Ishikawa (cell line): ENCODE measurements at regions not wholly inside any gene's neighbourhood (a gene's known extent, or its start where the extent isn't known, plus 50 kb on each side); places are given as distances from the start of the nearest gene placed in this dataset.

Experiments
- CEBPB ChIP-seq: IDR thresholded peaks from 2 replicates; pipeline ENCODE4 v1.6.1; 2012
- CREB1 ChIP-seq: IDR thresholded peaks from 2 replicates; pipeline ENCODE4 v1.6.1; 2012; ENCODE audit warnings: low read depth
- EGR1 ChIP-seq: IDR thresholded peaks from 2 replicates; pipeline ENCODE4 v1.6.1; 2012
- EP300 ChIP-seq: IDR thresholded peaks from 2 replicates; pipeline ENCODE4 v1.6.1; 2012; ENCODE audit warnings: borderline replicate concordance
- FOXM1 ChIP-seq: IDR thresholded peaks from 2 replicates; pipeline ENCODE4 v1.6.1; 2012; ENCODE audit warnings: low read depth, borderline replicate concordance
- NFIC ChIP-seq: IDR thresholded peaks from 2 replicates; pipeline ENCODE4 v1.6.1; 2012
- RAD21 ChIP-seq: IDR thresholded peaks from 2 replicates; pipeline ENCODE4 v1.6.1; 2012; ENCODE audit warnings: low read depth
- REST ChIP-seq: IDR thresholded peaks from 2 replicates; pipeline ENCODE4 v1.6.1; 2012; ENCODE audit warnings: low read depth, mild to moderate bottlenecking
- TAF1 ChIP-seq: IDR thresholded peaks from 2 replicates; pipeline ENCODE4 v1.6.1; 2012; ENCODE audit warnings: low read depth, mild to moderate bottlenecking
- TCF12 ChIP-seq: IDR thresholded peaks from 2 replicates; pipeline ENCODE4 v1.6.1; 2012; ENCODE audit warnings: low read depth
- TEAD4 ChIP-seq: IDR thresholded peaks from 2 replicates; pipeline ENCODE4 v1.6.1; 2012
- YY1 ChIP-seq: IDR thresholded peaks from 2 replicates; pipeline ENCODE4 v1.6.1; 2012; ENCODE audit warnings: low read depth
- ZBTB7A ChIP-seq: IDR thresholded peaks from 2 replicates; pipeline ENCODE4 v1.6.1; 2012; ENCODE audit warnings: low read depth
- TF ChIP-seq, protein P1 (sequence below): IDR thresholded peaks from 2 replicates; pipeline ENCODE4 v1.6.1; 2012
- TF ChIP-seq, protein P2 (sequence below): IDR thresholded peaks from 2 replicates; pipeline ENCODE4 v1.6.1; 2012

DNA sequence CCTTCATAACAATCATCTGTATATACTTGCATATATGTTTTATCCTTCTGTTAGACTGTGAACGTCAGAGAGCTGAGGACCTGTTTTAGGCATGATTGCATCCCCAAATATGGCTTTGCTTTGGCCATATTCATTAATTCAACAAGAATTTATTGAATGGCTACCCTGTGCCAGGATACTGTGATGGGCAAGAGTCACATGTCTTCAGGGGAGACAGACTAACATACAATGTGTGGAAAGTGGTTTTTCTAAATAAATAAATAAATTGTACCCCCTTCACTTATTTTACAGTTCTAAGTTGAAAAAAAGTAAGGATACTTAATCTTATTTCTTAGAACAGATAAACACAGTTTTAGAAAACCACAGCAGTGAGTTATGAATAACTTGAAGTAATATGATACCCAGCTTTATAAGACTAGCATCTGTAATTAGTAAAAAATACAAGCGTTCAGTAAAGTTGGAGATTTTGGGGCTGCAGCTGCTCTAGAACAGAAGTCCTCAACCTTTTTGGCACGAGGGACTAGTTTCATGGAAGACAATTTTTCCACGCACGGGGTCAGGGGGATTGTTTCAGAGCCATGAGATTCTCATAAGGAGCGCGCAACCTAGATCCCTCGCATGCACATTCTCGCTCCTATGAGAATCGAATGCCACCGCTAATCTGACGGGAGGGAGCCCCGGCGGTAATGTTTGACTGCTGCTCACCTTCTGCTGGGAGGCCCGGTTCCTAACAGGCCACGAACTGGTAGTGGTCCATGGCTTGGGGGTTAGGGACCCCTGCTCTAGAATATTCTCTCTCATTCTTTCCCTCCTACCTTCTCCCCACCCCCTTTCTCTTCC lies 89.4 kb upstream of the MTPN start:
- no peak for TF ChIP-seq NFIC
- TF ChIP-seq REST = no peak
- TF ChIP-seq TAF1 = no peak
- TF ChIP-seq FOXM1 = no peak
- TF ChIP-seq CREB1 = no peak
- TF ChIP-seq EGR1 = no peak
- no peak for TF ChIP-seq RAD21
- TF ChIP-seq YY1 = no peak
- TF ChIP-seq, protein P1, sequence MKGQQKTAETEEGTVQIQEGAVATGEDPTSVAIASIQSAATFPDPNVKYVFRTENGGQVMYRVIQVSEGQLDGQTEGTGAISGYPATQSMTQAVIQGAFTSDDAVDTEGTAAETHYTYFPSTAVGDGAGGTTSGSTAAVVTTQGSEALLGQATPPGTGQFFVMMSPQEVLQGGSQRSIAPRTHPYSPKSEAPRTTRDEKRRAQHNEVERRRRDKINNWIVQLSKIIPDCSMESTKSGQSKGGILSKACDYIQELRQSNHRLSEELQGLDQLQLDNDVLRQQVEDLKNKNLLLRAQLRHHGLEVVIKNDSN = no peak
- no peak for TF ChIP-seq TCF12
- TF ChIP-seq CEBPB = no peak

DNA sequence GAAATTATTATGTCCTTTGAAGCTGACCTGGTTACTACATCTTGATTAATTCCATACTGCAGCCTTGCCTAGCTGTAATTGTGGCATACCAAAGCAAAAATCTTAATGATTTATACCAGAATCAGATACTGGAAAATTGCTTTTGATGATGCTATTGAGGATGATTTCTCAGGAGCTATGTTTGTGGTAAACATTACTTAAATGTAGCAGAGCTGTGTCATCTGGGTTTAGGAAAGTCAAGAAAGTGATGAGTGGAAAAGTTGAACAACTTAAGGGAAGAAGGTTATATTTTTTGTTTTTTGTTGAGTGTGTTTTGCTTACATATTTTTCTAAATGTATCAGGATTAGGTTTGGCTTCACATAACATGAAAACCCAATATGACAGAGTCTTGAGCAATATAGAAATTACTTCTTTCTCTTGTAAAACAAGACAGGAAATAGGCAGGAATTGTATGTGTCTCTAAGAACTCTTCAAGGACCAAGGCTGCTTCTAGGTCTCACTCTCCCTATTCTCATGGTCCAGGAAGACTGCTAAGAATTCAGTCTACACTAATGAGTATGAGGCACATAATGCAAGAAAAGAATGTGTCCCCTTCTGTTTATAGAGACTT lies 87.6 kb upstream of the MTPN start:
- no peak for TF ChIP-seq REST
- no peak for TF ChIP-seq YY1
- TF ChIP-seq EP300 = no peak
- no peak for TF ChIP-seq EGR1
- TF ChIP-seq FOXM1 = no peak
- no peak for TF ChIP-seq TEAD4

DNA sequence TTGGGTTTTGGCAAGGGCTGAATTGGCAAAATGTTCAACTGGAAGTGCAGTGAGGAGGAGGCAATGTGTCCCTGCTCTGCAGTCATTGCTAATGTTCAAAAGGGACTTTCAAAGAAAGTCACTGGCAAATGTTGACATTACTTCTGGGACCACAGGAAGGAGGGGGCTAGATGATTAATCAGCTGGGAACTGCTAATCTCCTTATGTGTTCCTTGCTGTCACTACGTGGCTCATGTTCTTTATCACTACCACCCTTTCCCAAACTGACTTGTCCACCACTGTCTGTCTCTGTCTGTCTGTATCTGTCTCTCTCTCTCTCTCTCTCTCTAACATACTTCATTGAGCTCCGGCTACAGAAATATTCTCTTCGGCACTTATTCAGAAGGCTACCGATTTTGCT lies 86.9 kb upstream of the MTPN start:
- TF ChIP-seq, protein P1 = no peak
- no peak for TF ChIP-seq ZBTB7A
- TF ChIP-seq EP300 = no peak
- TF ChIP-seq CREB1 = no peak
- TF ChIP-seq CEBPB = no peak
- no peak for TF ChIP-seq TEAD4
- TF ChIP-seq YY1 = no peak
- TF ChIP-seq FOXM1 = no peak
- TF ChIP-seq RAD21 = no peak
- TF ChIP-seq, protein P2, sequence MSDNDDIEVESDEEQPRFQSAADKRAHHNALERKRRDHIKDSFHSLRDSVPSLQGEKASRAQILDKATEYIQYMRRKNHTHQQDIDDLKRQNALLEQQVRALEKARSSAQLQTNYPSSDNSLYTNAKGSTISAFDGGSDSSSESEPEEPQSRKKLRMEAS = no peak
- no peak for TF ChIP-seq TCF12
- no peak for TF ChIP-seq EGR1
- no peak for TF ChIP-seq NFIC
- TF ChIP-seq TAF1 = no peak
- no peak for TF ChIP-seq REST

- TF ChIP-seq TEAD4 (no peak), FOXM1 (no peak), EGR1 (no peak), REST (no peak), EP300 (no peak), RAD21 (no peak), ZBTB7A (no peak), NFIC (no peak), TCF12 (no peak), CEBPB (no peak), TAF1 (no peak), CREB1 (no peak), YY1 (no peak)
- TF ChIP-seq, protein P1 = no peak
- TF ChIP-seq, protein P2 = no peak
Observed at GRCh38 chr7:136063326-136063666, 86.1 kb upstream of the MTPN start.
